ENCODE measurements at regions not wholly inside any gene's neighbourhood (a gene's known extent, or its start where the extent isn't known, plus 50 kb on each side); places are given as distances from the start of the nearest gene placed in this dataset.
A peak's percentile ranks its signal among the peaks of the same experiment; 100 is the strongest.

GRCh38 chr3:193767353-193768069 is 174.5 kb downstream of the OPA1 start:
- FAIRE-seq (no peak), DNase-seq (ENCODE audit: low read depth) (no peak)
- Histone ChIP-seq H3K36me3 (ENCODE audit: control insufficient read depth, insufficient read depth, low read length) (no peaks in the 10 kb centered on the region), H3K4me3 (ENCODE audit: low read depth, low read length) (no peak overlapping the region), H3K27me3 (ENCODE audit: control insufficient read depth, insufficient read depth, low read length) (no peaks in the 10 kb centered on the region)
- TF ChIP-seq CTCF (IDR thresholded peaks at IDR 0.05; ENCODE audit: insufficient read depth, low read length, severe bottlenecking): no peak

GRCh38 chr3:193768070-193768394 is 175.0 kb downstream of the OPA1 start:
- Histone ChIP-seq H3K36me3 (ENCODE audit: control insufficient read depth, insufficient read depth, low read length) (no peaks in the 10 kb centered on the region), H3K27me3 (ENCODE audit: control insufficient read depth, insufficient read depth, low read length) (peaks cover under 1% of the 10 kb centered on the region), H3K4me3 (ENCODE audit: low read depth, low read length) (no peak overlapping the region)
- FAIRE-seq (no peak), DNase-seq (ENCODE audit: low read depth) (peak; percentile 54)
- no peak for TF ChIP-seq CTCF (IDR thresholded peaks at IDR 0.05; ENCODE audit: insufficient read depth, low read length, severe bottlenecking)

- DNase-seq (ENCODE audit: low read depth): no peak
These were observed 176.4 kb downstream of the OPA1 start for GRCh38 chr3:193769437-193769836.

GRCh38 chr3:193771011-193771652 is 178.1 kb downstream of the OPA1 start:
- Histone ChIP-seq H3K27me3 (ENCODE audit: control insufficient read depth, insufficient read depth, low read length) (peaks cover 4% of the 10 kb centered on the region), H3K4me3 (ENCODE audit: low read depth, low read length) (no peak overlapping the region), H3K36me3 (ENCODE audit: control insufficient read depth, insufficient read depth, low read length) (no peaks in the 10 kb centered on the region)
- TF ChIP-seq CTCF (IDR thresholded peaks at IDR 0.05; ENCODE audit: insufficient read depth, low read length, severe bottlenecking): no peak
- no peak for DNase-seq (ENCODE audit: low read depth)
- FAIRE-seq: no peak

More at GRCh38 chr3:193769437-193769836, 176.4 kb downstream of the OPA1 start:
- no peak for FAIRE-seq
- H3K36me3 ChIP-seq (ENCODE audit: control insufficient read depth, insufficient read depth, low read length): no peaks in the 10 kb centered on the region
- peaks cover 4% of the 10 kb centered on the region for H3K27me3 ChIP-seq (ENCODE audit: control insufficient read depth, insufficient read depth, low read length)
- no peak overlapping the region for H3K4me3 ChIP-seq (ENCODE audit: low read depth, low read length)
- TF ChIP-seq CTCF (IDR thresholded peaks at IDR 0.05; ENCODE audit: insufficient read depth, low read length, severe bottlenecking): no peak

- H3K36me3 ChIP-seq (ENCODE audit: control insufficient read depth, insufficient read depth, low read length): no peaks in the 10 kb centered on the region
- H3K4me3 ChIP-seq (ENCODE audit: low read depth, low read length): no peak overlapping the region
- H3K27me3 ChIP-seq (ENCODE audit: control insufficient read depth, insufficient read depth, low read length): peaks cover 4% of the 10 kb centered on the region
- FAIRE-seq: no peak
- TF ChIP-seq CTCF (IDR thresholded peaks at IDR 0.05; ENCODE audit: insufficient read depth, low read length, severe bottlenecking): no peak
- no peak for DNase-seq (ENCODE audit: low read depth)
These were observed 178.8 kb downstream of the OPA1 start for GRCh38 chr3:193771653-193772421.

Measured in bronchial epithelial cell (primary cell).